HepG2 (cell line): ENCODE measurements at regions not wholly inside any gene's neighbourhood (a gene's known extent, or its start where the extent isn't known, plus 50 kb on each side); places are given as distances from the start of the nearest gene placed in this dataset.
A peak's percentile ranks its signal among the peaks of the same experiment; 100 is the strongest.

Experiments
- ARID4A ChIP-seq: sonication (generic); formaldehyde crosslinking; IDR thresholded peaks from 2 replicates; pipeline ENCODE4 v1.5.0; 2020; ENCODE audit warnings: mild to moderate bottlenecking, missing genetic modification reagents, borderline replicate concordance
- CERS6 ChIP-seq: sonication (generic); formaldehyde crosslinking; IDR thresholded peaks from 2 replicates; pipeline ENCODE4 v1.5.0; 2020; ENCODE audit warnings: missing genetic modification reagents
- CREB3 ChIP-seq: sonication (generic); formaldehyde crosslinking; IDR thresholded peaks from 2 replicates; pipeline ENCODE4 v1.5.0; 2020; ENCODE audit warnings: missing genetic modification reagents
- FLYWCH1 ChIP-seq: sonication (generic); formaldehyde crosslinking; IDR thresholded peaks from 2 replicates; pipeline ENCODE4 v1.8.1; 2023; ENCODE audit warnings: mild to moderate bottlenecking, missing genetic modification reagents
- HDAC2 ChIP-seq: sonication (generic); formaldehyde crosslinking; IDR thresholded peaks from 2 replicates; pipeline ENCODE4 v1.4.0; 2020; ENCODE audit warnings: missing genetic modification reagents
- HINFP ChIP-seq: sonication (generic); formaldehyde crosslinking; IDR thresholded peaks from 2 replicates; pipeline ENCODE4 v1.4.0; 2020; ENCODE audit warnings: low read depth, mild to moderate bottlenecking, missing genetic modification reagents
- MIER2 ChIP-seq: IDR thresholded peaks from 2 replicates; pipeline ENCODE4 v1.6.1; 2016; ENCODE audit warnings: missing biosample characterization, missing genetic modification reagents
- MZF1 ChIP-seq: sonication (generic); formaldehyde crosslinking; IDR thresholded peaks from 2 replicates; pipeline ENCODE4 v1.8.1; 2023; ENCODE audit warnings: mild to moderate bottlenecking, missing genetic modification reagents, borderline replicate concordance
- NFE2L1 ChIP-seq: sonication (generic); formaldehyde crosslinking; IDR thresholded peaks from 2 replicates; pipeline ENCODE4 v1.4.0; 2020; ENCODE audit warnings: missing genetic modification reagents, mild to moderate bottlenecking, borderline replicate concordance
- PAF1 ChIP-seq: IDR thresholded peaks from 2 replicates; pipeline ENCODE4 v1.6.1; 2016; ENCODE audit warnings: missing genetic modification reagents, missing compliant biosample characterization
- PTBP1 ChIP-seq: fragments of 200-400 bp; formaldehyde crosslinking; IDR thresholded peaks from 2 replicates; pipeline ENCODE4 v1.6.1; 2018; ENCODE audit warnings: low read length, low read depth; ENCODE audit not compliant: poor library complexity, severe bottlenecking
- RBM39 ChIP-seq: fragments of 200-400 bp; formaldehyde crosslinking; IDR thresholded peaks from one replicate; pipeline ENCODE4 v1.6.1; 2018; ENCODE audit warnings: antibody characterized with exemption, mild to moderate bottlenecking, low read depth, low read length; ENCODE audit not compliant: poor library complexity, severe bottlenecking
- SMC3 ChIP-seq: IDR thresholded peaks from 2 replicates; pipeline ENCODE4 v1.6.1; 2011; ENCODE audit warnings: low read length, improper control_type of control experiment
- SRY ChIP-seq: sonication (generic); formaldehyde crosslinking; IDR thresholded peaks from 2 replicates; pipeline ENCODE4 v1.8.0; 2022; ENCODE audit warnings: mild to moderate bottlenecking, missing genetic modification reagents
- STAG1 ChIP-seq: sonication (generic); formaldehyde crosslinking; IDR thresholded peaks from 2 replicates; pipeline ENCODE4 v1.4.0; 2020; ENCODE audit warnings: missing genetic modification reagents
- TEAD3 ChIP-seq: optimal IDR thresholded peaks from 2 replicates; pipeline ENCODE3; 2016; ENCODE audit warnings: borderline replicate concordance
- YY1 ChIP-seq: IDR thresholded peaks from 2 replicates; pipeline ENCODE4 v1.6.1; 2011; ENCODE audit warnings: low read length, low read depth, moderate library complexity, mild to moderate bottlenecking; ENCODE audit not compliant: insufficient read depth, insufficient replicate concordance
- ZFP90 ChIP-seq: sonication (generic); formaldehyde crosslinking; IDR thresholded peaks from 2 replicates; pipeline ENCODE4 v1.8.0; 2022; ENCODE audit warnings: missing genetic modification reagents, mild to moderate bottlenecking, inconsistent platforms, borderline replicate concordance
- ZNF546 ChIP-seq: sonication (generic); formaldehyde crosslinking; conservative IDR thresholded peaks from 2 replicates; pipeline ENCODE4 v1.8.1; 2023; ENCODE audit warnings: mild to moderate bottlenecking, missing genetic modification reagents
- ZNF747 ChIP-seq: sonication (generic); formaldehyde crosslinking; IDR thresholded peaks from 2 replicates; pipeline ENCODE4 v1.8.1; 2023; ENCODE audit warnings: missing genetic modification reagents, mild to moderate bottlenecking, borderline replicate concordance
- ZNF839 ChIP-seq: sonication (generic); formaldehyde crosslinking; IDR thresholded peaks from 2 replicates; pipeline ENCODE4 v1.4.0; 2020; ENCODE audit warnings: missing genetic modification reagents, mild to moderate bottlenecking, borderline replicate concordance
- ZNF841 ChIP-seq: sonication (generic); formaldehyde crosslinking; IDR thresholded peaks from 2 replicates; pipeline ENCODE4 v1.8.1; 2023; ENCODE audit warnings: missing genetic modification reagents, borderline replicate concordance

- TF ChIP-seq ARID4A (CRISPR knock-in tag) (peak; percentile 78), HINFP (no peak), PTBP1 (no peak), ZNF546 (CRISPR knock-in tag) (no peak), YY1 (peak; percentile 3), HDAC2 (CRISPR knock-in tag) (no peak), ZFP90 (CRISPR knock-in tag) (peak; percentile 57; the same call in 1 of the 2 replicates), CERS6 (CRISPR knock-in tag) (no peak), ZNF841 (CRISPR knock-in tag) (no peak), MZF1 (CRISPR knock-in tag) (no peak), SMC3 (no peak), ZNF839 (CRISPR knock-in tag) (no peak), MIER2 (no peak), FLYWCH1 (CRISPR knock-in tag) (no peak), NFE2L1 (CRISPR knock-in tag) (no peak), SRY (0 out of 2 replicates have a peak, but pooled peaks have one; percentile 19), RBM39 (peak; percentile 60), ZNF747 (CRISPR knock-in tag) (peak; percentile 25; the same call in 1 of the 2 replicates), PAF1 (CRISPR knock-in tag) (no peak), TEAD3 (CRISPR knock-in tag) (peak; percentile 18), CREB3 (CRISPR knock-in tag) (no peak), STAG1 (CRISPR knock-in tag) (no peak)
Observed at GRCh38 chr18:34976899-34977837, 64.0 kb upstream of the MAPRE2 start (continued).
